GM18861 (cell line): ENCODE measurements at regions not wholly inside any gene's neighbourhood (a gene's known extent, or its start where the extent isn't known, plus 50 kb on each side); places are given as distances from the start of the nearest gene placed in this dataset.
"Not testable (repeated sequence)": the region's sequence is repeated elsewhere in the genome, so short reads cannot be mapped to it uniquely, and the experiment has no call there.

Experiments
- ATAC-seq: cut with Tn5 transposase; IDR thresholded peaks from one replicate; pipeline ENCODE4 v1.9.1; 2021; ENCODE audit not compliant: unreplicated experiment

GRCh38 chr1:30464187-30464617 is 259.2 kb downstream of the MATN1 start:
- no peak for ATAC-seq

GRCh38 chr1:30462826-30463425 is 260.5 kb downstream of the MATN1 start:
- ATAC-seq, result no peak

DNA sequence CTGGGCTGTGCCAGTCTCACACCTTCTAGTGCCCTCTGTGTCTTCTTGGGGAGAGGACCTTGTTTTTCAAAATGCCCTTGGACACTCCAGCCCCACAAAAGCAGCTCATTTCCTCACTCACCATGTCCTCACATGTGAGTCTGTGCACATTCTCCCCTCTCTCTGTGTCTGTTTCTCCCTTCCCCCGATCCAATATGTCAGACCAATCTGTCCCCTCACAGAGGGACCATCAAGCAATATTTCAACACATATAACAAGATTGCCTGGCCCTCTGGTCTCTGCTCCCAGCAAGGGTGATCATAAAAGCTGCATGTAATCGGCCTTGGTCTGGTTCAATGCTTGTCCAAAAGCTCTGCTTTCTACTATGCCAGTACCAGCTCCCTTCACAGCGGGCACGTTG is 261.2 kb downstream of the MATN1 start:
- ATAC-seq, result no peak

- no peak for ATAC-seq
These were observed 261.7 kb downstream of the MATN1 start for GRCh38 chr1:30461640-30462039.

DNA sequence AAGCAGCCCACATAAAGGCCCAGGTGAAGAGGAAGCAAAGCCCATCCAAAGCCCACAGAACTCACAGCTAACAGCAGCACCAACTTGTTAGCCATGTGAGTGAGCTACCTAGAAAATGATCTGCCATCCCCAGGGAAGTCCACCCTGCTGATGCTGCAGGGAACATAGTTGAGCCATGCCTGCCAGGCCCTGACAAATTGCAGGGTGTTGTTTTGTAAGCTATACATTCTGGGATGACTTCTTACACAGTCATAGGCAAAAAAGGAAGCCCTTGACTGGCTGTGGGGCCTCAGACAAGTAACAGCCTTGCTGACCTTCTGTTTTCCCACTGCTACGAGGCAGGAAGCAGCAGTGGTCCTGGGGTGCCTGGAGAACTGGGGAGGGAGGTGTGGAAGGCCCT is 262.7 kb downstream of the MATN1 start:
- no peak for ATAC-seq

GRCh38 chr1:30458730-30459485 is 264.5 kb downstream of the MATN1 start:
- ATAC-seq, result not testable (repeated sequence)

- ATAC-seq, result no peak
These were observed 270.5 kb downstream of the MATN1 start for GRCh38 chr1:30452925-30453324.

- no peak for ATAC-seq
These were observed 271.2 kb downstream of the MATN1 start for GRCh38 chr1:30452170-30452569.

DNA sequence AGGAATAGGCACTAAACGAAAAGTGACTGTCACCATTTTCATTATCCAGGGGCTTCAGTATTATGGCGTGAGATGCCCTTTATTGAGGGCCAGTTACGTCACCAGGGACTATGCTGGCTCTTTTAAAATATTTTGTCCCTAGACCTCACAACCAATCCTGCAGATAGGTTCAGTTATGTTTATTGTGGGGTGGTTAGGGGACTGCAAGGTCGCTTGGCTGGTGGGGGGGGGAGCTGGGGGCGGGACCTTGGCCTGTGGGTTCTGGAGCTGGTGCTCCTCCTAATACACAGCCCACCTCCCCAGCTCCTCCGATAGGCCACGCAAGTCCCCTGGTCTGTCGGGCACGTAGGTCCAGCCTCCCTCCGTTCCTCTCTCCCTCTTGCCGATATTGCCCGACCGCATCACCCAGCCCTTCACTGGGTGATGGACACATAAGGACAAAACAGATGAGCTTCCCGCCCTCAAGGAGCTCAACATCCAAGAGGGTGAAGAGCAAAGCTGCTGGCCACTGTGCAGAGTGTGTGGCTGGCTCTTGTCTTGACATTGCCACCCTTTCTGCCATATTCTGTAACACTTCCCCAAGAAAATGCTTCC is 271.8 kb downstream of the MATN1 start:
- ATAC-seq, result no peak

GRCh38 chr1:30450818-30451233 is 272.6 kb downstream of the MATN1 start:
- ATAC-seq, result no peak

DNA sequence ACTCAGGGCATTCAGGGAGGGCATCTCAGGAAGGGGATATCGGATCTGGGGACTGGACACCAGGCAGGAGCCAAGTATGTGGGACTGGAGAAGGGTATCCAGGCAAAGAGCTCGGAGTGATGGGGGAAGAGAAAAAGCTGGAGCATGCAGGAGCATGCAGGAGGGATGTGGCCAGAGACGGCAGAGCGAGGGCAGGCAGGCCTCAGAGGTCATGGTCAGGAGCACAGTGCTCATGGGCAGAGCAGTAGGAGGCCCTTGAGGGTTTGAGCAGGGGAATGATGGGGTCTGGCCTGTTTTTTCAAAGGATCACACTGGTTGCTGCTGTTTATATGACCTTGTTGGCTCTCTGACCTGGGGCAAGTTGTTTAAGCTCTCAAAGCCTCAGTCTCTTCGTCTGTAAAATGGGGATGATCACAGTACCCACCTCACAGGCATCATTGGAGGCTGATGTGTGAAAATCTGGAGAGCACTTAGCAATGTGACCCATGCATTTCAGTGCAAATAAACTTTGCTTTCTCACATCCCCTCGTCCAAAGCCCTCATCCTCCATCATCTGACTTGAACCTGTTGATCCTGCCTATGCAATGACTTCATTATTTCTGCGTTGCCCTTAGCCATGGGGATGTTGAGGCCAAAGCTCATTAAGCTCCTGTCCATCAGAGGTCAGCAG is 273.1 kb downstream of the MATN1 start:
- ATAC-seq, result no peak

DNA sequence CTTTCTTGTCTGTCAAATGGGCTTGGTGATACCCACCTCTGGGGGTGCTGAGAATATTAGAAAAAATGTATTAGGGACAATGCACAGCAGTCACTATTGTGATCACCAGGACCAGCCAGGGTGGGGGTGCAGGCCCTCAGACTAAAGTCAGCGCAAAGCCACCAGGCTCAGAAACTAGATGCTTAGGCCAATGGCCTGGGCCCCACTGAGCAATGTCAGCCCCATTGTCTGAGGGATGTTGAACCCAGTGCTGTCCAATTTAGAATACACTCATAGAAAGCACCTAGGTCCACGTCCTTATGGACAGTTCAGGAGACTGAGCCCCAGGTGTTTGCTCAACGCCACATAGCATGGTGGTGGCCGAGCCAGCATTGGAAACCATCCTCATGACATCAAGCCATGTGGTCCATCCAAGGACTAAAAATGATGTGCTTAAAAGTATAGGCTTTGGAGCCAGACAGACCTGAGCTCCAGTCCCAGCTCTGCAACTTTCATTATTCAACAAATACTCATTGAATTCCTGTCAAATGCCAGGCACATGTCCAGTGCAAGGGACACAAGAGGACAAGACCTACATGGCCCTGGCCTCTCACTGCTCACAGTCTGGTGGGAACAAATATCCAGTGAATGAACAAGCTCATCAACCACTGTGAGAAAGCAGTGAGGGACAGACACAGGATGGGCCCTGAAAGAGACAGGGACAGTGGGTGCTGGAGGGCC is 273.8 kb downstream of the MATN1 start:
- no peak for ATAC-seq

- ATAC-seq, result no peak
These were observed 274.4 kb downstream of the MATN1 start for GRCh38 chr1:30449003-30449402.

GRCh38 chr1:30447701-30448100 is 275.7 kb downstream of the MATN1 start:
- no peak for ATAC-seq

DNA sequence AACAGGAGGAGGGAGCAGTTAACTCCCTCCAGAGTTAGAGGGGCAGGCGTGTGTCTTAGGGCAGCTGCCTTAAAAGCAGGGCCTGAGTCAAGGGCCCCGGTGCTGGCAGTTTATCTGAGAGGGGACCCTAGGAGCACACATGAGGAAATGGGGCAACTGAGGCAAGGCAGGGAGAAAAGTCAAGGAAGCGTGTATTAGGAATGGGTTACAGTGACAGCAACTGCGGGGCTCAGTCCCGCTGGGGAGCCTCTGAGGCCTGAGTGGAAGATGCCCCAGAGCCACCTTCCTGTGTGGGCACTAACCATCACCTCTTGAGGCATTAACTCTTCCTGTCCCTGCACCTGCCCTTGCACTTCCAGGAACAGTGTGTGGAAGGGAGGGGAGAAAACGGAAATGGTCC is 276.3 kb downstream of the MATN1 start:
- ATAC-seq, result no peak

DNA sequence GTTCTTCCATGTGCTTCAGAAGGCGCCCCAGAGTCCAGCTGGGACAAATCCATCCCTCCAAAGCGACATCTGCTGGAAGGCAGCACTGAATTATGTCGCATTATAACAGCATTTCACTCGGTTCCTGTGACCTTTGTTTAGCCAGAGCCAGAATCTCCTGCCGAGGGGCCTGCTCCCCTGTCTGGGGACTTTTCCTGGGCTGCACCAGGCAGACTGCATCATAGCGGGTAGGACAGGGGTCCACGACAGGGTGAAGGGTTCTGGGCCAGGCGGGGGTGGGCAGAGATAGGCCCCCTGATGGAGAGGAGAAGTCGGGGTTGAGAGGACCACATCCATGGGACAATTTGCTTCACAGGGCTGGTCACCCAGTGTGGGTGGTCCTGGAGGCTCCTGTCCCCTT is 276.9 kb downstream of the MATN1 start:
- no peak for ATAC-seq

DNA sequence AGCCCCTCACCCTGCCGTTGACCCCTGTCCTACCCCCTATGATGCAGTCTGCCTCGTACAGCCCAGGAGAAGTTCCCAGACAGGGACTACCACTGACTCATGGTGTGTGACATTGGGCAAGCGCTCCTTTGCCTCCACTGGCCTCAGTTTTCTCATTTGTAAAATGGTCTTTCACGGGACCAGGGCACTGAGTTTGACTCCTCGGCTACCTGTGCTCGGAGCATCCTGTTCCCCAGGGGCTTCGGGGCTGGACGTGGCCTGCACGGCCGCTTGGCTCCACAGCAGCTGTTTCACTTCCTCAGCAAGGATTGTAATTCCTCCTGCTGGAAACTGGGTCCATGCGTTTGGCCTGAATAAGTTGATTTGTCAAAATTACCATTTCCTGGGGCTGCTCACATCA is 277.3 kb downstream of the MATN1 start:
- ATAC-seq, result no peak

DNA sequence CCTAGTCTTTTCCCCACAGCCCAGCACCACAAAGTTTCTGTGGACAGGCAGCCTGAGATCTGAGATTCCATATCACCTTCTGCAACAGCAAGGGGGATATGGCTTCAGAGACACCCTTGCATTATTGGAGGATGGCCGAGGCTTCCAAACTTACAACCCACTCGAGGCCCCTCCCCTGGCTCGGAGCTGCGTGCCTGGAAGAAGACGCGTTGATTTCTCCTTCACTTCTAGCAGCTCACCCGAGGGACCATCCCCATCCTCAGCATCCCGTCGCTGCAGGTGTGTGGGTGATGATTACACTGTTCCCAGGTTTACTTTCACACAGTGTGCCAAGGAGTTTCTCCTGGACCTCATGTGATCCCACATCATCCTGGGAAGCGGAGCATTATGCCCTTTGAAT is 277.9 kb downstream of the MATN1 start:
- ATAC-seq, result no peak

DNA sequence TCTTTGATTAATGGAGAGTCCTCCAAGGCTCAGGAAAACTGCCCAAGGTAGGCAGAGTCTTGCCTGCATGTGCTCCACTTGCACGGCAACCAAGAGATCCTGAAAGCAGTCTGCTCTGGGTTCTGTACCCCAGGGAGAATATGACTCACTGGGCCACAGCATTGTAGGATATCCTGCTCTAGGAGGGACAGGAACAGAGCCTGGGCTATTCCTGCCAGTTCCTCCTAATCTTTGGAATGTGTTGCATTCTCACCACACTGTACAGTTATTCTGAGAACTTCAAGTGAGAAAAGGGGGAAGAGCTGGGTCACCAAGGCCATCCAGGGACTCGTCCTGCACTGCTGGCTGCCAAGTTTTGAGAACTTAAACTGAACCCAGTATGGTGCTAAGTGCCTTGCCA is 278.5 kb downstream of the MATN1 start:
- ATAC-seq, result no peak

GRCh38 chr1:30444401-30444800 is 279.0 kb downstream of the MATN1 start:
- ATAC-seq, result no peak

DNA sequence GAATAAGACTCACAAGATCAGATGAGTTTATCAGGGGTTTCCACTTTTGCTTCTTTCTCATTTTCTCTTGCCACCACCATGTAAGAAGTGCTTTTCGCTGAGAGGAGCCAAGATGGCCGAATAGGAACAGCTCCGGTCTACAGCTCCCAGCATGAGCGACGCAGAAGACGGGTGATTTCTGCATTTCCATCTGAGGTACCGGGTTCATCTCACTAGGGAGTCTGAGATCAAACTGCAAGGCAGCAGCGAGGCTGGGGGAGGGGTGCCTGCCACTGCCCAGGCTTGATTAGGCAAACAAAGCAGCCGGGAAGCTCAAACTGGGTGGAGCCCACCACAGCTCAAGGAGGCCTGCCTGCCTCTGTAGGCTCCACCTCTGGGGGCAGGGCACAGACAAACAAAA is 285.1 kb downstream of the MATN1 start:
- not testable (repeated sequence) for ATAC-seq
